Eye (tissue), 1 donor: ENCODE measurements at regions not wholly inside any gene's neighbourhood (a gene's known extent, or its start where the extent isn't known, plus 50 kb on each side); places are given as distances from the start of the nearest gene placed in this dataset.
"Not testable (repeated sequence)": the region's sequence is repeated elsewhere in the genome, so short reads cannot be mapped to it uniquely, and the experiment has no call there.

Source experiments
- DNase-seq: peaks from one replicate; pipeline ENCODE4 v3.0.0-alpha.2; 2015

DNA sequence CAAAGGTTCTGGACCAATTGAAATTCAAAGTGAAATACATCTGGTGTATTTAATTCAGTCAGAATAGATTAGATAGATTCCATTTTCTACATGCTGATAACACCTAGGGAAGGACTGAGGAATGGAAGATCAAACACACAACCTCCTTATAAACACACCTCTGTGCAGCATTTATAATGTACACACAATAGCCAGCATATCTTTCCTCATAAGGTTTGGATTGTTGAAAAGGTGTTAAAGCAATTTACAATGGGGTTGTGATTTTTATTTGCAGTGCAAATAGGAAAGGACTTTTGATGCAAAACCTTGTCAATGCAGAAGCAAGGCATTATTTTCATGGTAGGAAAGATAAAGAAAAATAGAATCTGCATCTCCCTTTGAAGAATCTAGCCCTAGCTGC, 448.9 kb upstream of the KCNMB2 start:
- DNase-seq, result no peak

DNA sequence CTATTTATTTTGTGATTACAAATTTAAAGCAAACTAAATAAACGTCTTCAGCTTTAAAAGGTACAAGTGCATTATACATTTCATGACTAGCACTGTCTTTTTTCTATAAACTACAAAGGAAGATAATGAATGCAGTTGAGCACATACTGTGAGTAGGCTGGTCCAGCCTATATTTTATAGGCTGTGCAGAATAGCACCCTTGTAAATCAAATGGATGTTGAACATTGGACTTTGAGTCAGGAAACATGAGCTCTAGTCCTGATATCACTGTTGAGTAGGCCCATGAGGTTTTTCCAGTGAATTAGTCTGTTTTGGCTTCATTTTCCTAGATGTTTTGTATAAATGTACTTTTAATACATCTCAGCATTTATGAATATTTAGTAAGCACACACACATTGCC, 447.3 kb upstream of the KCNMB2 start:
- DNase-seq, result no peak

- DNase-seq, result no peak
Measured at GRCh38 chr3:178090899-178091298, 445.3 kb upstream of the KCNMB2 start.

DNA sequence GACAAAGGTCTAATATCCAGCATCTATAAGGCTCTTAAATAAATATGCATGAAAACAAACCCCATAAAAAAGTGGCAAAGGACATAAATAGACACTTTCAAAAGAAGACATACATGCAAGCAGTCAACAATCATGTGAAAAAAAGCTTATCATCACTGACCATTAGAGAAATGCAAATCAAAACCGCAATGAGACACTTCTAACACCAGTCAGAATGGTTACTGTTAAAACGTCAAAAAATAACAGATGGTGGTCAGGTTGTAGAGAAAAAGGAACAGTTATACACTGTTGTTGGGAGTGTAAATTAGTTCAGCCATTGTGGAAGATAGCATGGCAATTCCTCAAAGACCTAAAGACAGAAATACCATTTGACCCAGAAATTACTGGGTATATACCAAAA, 440.7 kb upstream of the KCNMB2 start:
- no peak for DNase-seq

- no peak for DNase-seq
Measured at GRCh38 chr3:178096955-178097354, 439.3 kb upstream of the KCNMB2 start.

DNA sequence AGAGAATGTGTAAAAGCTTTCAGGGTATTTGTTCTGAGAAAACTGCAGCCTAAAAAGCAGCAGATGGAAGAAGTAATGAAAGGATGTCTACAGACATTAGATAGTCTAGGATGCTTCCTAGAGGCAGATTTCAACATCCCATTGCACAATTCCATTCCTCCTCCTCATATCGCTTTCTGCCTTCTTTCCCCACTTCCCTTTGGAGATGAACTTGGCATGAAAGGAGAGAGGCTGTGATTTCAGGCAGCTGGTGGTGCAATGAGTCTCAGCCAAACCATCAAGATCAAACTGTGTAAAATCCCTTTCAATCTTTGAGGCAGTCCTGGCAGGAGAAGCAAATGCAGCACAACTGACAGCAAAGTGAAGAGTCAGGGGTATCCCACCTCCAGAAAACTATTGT, 438.7 kb upstream of the KCNMB2 start:
- DNase-seq, result no peak

DNA sequence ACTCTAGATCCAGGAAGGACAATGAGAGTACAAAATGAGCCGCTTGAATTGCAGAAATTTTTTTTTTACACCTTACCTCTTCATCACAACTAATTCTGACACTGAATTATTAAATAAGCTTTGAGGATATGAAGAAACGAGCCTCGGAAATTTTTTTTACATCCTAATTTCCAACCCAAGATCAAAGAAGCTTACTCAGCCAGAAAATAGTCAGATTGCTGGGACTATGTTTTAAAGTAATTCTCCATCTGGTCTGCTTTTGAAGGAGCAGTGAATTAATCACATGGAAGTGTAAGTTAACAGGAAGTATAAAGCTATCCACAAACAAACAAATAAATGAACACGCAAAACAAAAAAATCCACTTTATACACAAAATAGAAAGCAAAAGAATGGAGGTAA, 437.0 kb upstream of the KCNMB2 start:
- no peak for DNase-seq

DNA sequence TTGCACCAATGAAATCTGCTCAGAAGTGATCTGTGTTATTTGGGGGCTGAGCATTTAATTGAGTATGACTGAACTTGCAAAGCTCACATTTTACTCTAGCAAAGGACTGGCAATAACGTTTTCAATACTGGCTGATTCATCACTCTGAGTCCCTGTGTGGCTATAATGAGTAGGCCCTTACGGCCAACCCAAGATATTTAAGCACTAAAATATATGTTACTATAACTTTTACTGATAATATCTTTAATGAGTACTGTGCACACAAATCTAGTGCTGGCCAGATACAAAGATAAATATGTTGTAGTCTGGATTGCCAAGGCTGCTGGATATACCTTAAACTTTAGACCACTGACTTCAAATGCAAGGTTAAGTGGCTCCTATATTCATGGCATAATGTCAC, 436.4 kb upstream of the KCNMB2 start:
- DNase-seq, result no peak

DNA sequence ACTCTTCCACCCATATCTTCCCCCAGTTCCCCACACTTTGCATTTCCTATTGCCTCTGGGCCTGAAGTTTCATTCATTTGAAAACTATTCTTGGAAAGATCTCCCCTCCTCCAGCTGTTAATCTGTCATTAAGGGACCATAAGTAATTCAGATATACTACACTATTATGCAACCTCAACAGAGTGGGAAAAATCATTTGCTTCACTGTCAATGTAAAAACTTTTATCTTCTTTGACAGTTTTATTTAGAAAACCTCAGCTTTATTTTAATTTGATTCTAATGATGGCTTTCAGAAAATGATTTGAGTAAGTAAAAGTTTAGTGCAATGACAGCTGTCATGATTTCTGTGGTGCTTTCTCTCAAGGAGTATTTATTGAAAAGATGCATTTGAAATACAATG, 435.3 kb upstream of the KCNMB2 start:
- DNase-seq, result no peak

GRCh38 chr3:178103140-178103539, 433.1 kb upstream of the KCNMB2 start:
- DNase-seq, result no peak

GRCh38 chr3:178107804-178108203, 428.4 kb upstream of the KCNMB2 start:
- no peak for DNase-seq

- no peak for DNase-seq
Measured at GRCh38 chr3:178109691-178110090, 426.5 kb upstream of the KCNMB2 start.

GRCh38 chr3:178112134-178112533, 424.1 kb upstream of the KCNMB2 start:
- DNase-seq, result no peak

GRCh38 chr3:178112552-178112951, 423.7 kb upstream of the KCNMB2 start:
- not testable (repeated sequence) for DNase-seq

GRCh38 chr3:178117641-178118040, 418.6 kb upstream of the KCNMB2 start:
- no peak for DNase-seq

GRCh38 chr3:178119608-178120295, 416.5 kb upstream of the KCNMB2 start:
- not testable (repeated sequence) for DNase-seq

DNA sequence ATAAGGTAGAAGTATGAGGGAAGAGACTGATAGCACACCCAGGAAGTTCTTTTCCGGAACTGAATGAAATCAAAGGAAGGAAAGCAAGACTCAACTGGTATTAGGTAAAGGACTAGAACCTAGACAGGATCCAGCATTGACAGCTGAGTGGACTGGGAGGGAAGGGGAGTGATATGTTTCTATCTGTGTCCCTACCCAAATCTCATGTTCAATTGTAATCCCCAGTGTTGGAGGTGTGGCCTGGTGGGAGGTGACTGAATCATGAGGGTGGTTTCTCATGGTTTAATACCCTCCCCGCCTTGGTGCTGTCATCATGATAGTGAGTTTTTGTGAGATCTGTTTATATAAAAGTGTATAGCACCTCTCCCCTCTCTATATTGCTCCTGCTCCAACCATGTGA, 415.9 kb upstream of the KCNMB2 start:
- no peak for DNase-seq

- no peak for DNase-seq
Measured at GRCh38 chr3:178126686-178127085, 409.6 kb upstream of the KCNMB2 start.

GRCh38 chr3:178127221-178127620, 409.0 kb upstream of the KCNMB2 start:
- DNase-seq, result no peak

GRCh38 chr3:178129109-178129508, 407.1 kb upstream of the KCNMB2 start:
- no peak for DNase-seq

- no peak for DNase-seq
Measured at GRCh38 chr3:178131801-178132200, 404.4 kb upstream of the KCNMB2 start.

DNA sequence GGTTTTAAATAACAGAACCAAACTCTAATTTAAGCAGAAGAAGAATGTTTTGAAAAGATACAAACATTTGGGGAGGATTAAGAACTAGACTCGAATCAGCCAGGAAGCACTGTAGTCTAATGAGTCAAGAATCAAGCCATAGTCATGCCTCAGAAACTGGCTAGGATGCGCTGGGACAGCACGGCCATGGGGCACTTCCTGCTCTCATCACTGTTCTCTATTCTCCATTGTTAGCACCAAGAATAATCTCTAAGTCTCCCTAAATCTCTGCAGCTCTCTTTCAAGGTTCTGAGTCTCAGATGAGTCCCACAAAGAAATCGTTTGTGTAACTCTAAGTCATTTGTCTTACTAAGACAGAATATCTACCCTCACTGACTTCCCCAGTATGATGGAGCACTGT, 399.0 kb upstream of the KCNMB2 start:
- no peak for DNase-seq

GRCh38 chr3:178137831-178138230, 398.4 kb upstream of the KCNMB2 start:
- no peak for DNase-seq

GRCh38 chr3:178139116-178139515, 397.1 kb upstream of the KCNMB2 start:
- no peak for DNase-seq

- DNase-seq, result no peak
Measured at GRCh38 chr3:178140531-178141304, 395.5 kb upstream of the KCNMB2 start.
